ENCODE measurements at regions not wholly inside any gene's neighbourhood (a gene's known extent, or its start where the extent isn't known, plus 50 kb on each side); places are given as distances from the start of the nearest gene placed in this dataset.

DNA sequence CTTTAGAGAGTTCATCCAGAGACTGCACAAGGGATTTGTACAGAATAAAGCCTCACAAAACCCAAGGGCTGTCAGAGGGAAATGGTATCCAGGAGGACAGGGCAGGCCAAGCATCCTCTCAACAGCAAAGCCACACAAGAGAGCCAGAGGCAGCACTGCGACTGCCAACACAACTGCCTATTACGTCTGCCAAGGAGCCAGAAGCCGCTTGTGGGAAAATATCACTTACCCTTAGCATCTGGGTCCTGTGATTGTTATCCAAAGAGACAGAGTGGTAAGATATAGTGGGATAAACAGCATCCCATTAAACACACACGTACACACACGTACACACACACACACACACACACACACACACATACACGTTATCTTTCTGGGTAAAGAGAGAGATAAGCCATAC is 618.3 kb upstream of the AGTR1 start:
- TF ChIP-seq POLR2A (IDR thresholded peaks at IDR 0.05): no peak
- TF ChIP-seq, protein P1, sequence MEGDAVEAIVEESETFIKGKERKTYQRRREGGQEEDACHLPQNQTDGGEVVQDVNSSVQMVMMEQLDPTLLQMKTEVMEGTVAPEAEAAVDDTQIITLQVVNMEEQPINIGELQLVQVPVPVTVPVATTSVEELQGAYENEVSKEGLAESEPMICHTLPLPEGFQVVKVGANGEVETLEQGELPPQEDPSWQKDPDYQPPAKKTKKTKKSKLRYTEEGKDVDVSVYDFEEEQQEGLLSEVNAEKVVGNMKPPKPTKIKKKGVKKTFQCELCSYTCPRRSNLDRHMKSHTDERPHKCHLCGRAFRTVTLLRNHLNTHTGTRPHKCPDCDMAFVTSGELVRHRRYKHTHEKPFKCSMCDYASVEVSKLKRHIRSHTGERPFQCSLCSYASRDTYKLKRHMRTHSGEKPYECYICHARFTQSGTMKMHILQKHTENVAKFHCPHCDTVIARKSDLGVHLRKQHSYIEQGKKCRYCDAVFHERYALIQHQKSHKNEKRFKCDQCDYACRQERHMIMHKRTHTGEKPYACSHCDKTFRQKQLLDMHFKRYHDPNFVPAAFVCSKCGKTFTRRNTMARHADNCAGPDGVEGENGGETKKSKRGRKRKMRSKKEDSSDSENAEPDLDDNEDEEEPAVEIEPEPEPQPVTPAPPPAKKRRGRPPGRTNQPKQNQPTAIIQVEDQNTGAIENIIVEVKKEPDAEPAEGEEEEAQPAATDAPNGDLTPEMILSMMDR (IDR thresholded peaks at IDR 0.05): no peak
- no peak for TF ChIP-seq EP300 (IDR thresholded peaks at IDR 0.05)
- no peak for TF ChIP-seq POLR2AphosphoS5 (IDR thresholded peaks at IDR 0.05)

Data from gastroesophageal sphincter (tissue), 3 donors.